Lung (tissue), 11 donors: ENCODE measurements at regions not wholly inside any gene's neighbourhood (a gene's known extent, or its start where the extent isn't known, plus 50 kb on each side); places are given as distances from the start of the nearest gene placed in this dataset.

Source experiments
- ATAC-seq: fragments of 200-7000 bp; cut with Tn5 transposase; one replicate; pipeline ENCODE4 v1.9.1; 2020; ENCODE audit warnings: moderate number of reproducible peaks; ENCODE audit not compliant: insufficient read depth, low FRiP score
- DNase-seq, 3 donors: peaks; one replicate each; pipeline ENCODE4 v3.0.0-alpha.2; 2013 to 2017
- H3K27ac ChIP-seq, 2 donors: one replicate each; pipeline ENCODE4 v1.5.1; 2013; ENCODE audit warnings: mild to moderate bottlenecking in 2 of 2, moderate library complexity in 2 of 2, control low read depth in 1 of 2, inconsistent platforms in 1 of 2, low read depth in 1 of 2, low read length in 1 of 2
- H3K27me3 ChIP-seq, 3 donors: one replicate each; pipeline ENCODE4 v1.5.1; 2013; ENCODE audit warnings: low read length in 2 of 3; ENCODE audit not compliant: control insufficient read depth in 3 of 3, insufficient read depth in 3 of 3
- H3K36me3 ChIP-seq, 4 donors: one replicate each; pipeline ENCODE4 v1.5.1; 2013; ENCODE audit warnings: low read length in 4 of 4, mild to moderate bottlenecking in 1 of 4, moderate library complexity in 1 of 4; ENCODE audit not compliant: control insufficient read depth in 4 of 4, insufficient read depth in 4 of 4
- H3K4me1 ChIP-seq, 5 donors: one replicate each; pipeline ENCODE4 v1.5.1; 2013; ENCODE audit warnings: low read length in 5 of 5, mild to moderate bottlenecking in 2 of 5, moderate library complexity in 1 of 5; ENCODE audit not compliant: control insufficient read depth in 5 of 5, insufficient read depth in 5 of 5
- H3K4me3 ChIP-seq: one replicate; pipeline ENCODE4 v1.5.1; 2013; ENCODE audit warnings: mild to moderate bottlenecking, control low read depth, moderate library complexity
- H3K9ac ChIP-seq, 2 donors: one replicate each; pipeline ENCODE4 v1.5.1; 2013; ENCODE audit warnings: low read length in 2 of 2, control low read depth in 1 of 2; ENCODE audit not compliant: insufficient read depth in 1 of 2
- H3K9me3 ChIP-seq, 4 donors: one replicate each; pipeline ENCODE4 v1.5.1; 2013; ENCODE audit warnings: low read length in 3 of 4, mild to moderate bottlenecking in 1 of 4, moderate library complexity in 1 of 4; ENCODE audit not compliant: control insufficient read depth in 4 of 4, insufficient read depth in 3 of 4
- CTCF ChIP-seq: IDR thresholded peaks from 2 replicates; pipeline ENCODE4 v1.5.1; 2012; ENCODE audit warnings: mild to moderate bottlenecking; ENCODE audit errors: control extremely low read depth, extremely low read depth
- WGBS, 2 donors: extraction: QIAGEN DNeasy Blood & Tissue Kit; methylation state at CpG; one replicate each; pipeline ENCODE4 v1.1.7; 2013; 5-methylcytosine and 5-hydroxymethylcytosine counted together
- donor health status: control.
- donor health status: control.
- donor health status: Bipolar disorder and iron deficiency.
- donor health status: healthy.
- donor health status: DM: yes; HTN: yes; CAD: no.

GRCh38 chr5:121550989-121551388 is 300.7 kb upstream of the FTMT start:
- ATAC-seq: no peak
- Histone ChIP-seq H3K36me3 (no peaks in the 10 kb centered on the region), H3K9ac (no peak overlapping the region), H3K4me1 (no peaks in the 10 kb centered on the region), H3K4me3 (no peak overlapping the region), H3K27ac (no peak overlapping the region), H3K27me3 (no peaks in the 10 kb centered on the region), H3K9me3 (no peaks in the 10 kb centered on the region)
- no peak for DNase-seq
- no peak for TF ChIP-seq CTCF

- ATAC-seq (no peak), DNase-seq (no peak)
- H3K4me3 ChIP-seq: no peak overlapping the region
- H3K36me3 ChIP-seq: no peaks in the 10 kb centered on the region
- TF ChIP-seq CTCF: no peak
- H3K9ac ChIP-seq: no peak overlapping the region
- H3K4me1 ChIP-seq: no peaks in the 10 kb centered on the region
- H3K27me3 ChIP-seq: no peaks in the 10 kb centered on the region
- H3K27ac ChIP-seq: no peak overlapping the region
- peaks cover 0 to 6% (median 0%) of the 10 kb centered on the region in 4 donors for H3K9me3 ChIP-seq
These were observed 291.9 kb upstream of the FTMT start for GRCh38 chr5:121559832-121560231.

- H3K36me3 ChIP-seq: no peaks in the 10 kb centered on the region
- H3K27me3 ChIP-seq: no peaks in the 10 kb centered on the region
- H3K4me1 ChIP-seq: peaks cover 0 to 8% (median 0%) of the 10 kb centered on the region in 5 donors
- ATAC-seq: no peak
- no peak for TF ChIP-seq CTCF
- H3K9me3 ChIP-seq: no peaks in the 10 kb centered on the region
- no peak overlapping the region for H3K27ac ChIP-seq
- DNase-seq: no peak
- H3K4me3 ChIP-seq: no peak overlapping the region
- 85 to 94% methylated on average over 1 of the region's 1 CpG for WGBS, 2 donors
- H3K9ac ChIP-seq: no peak overlapping the region
These were observed 279.6 kb upstream of the FTMT start for GRCh38 chr5:121572061-121572460.

GRCh38 chr5:121573721-121574382 is 277.8 kb upstream of the FTMT start:
- ATAC-seq: no peak
- no peaks in the 10 kb centered on the region for H3K36me3 ChIP-seq
- no peak overlapping the region for H3K4me3 ChIP-seq
- 42 to 73% methylated on average over 1 of the region's 1 CpG for WGBS, 2 donors
- no peak for TF ChIP-seq CTCF
- peak in 2 of 3 donors; percentile 60 to 73 for DNase-seq
- H3K9ac ChIP-seq: no peak overlapping the region
- no peaks in the 10 kb centered on the region for H3K9me3 ChIP-seq
- no peak overlapping the region for H3K27ac ChIP-seq
- no peaks in the 10 kb centered on the region for H3K27me3 ChIP-seq
- peaks cover 0 to 8% (median 0%) of the 10 kb centered on the region in 5 donors for H3K4me1 ChIP-seq
